Suppressor macrophage treated with lipopolysaccharide for 4 hours (primary cell): ENCODE measurements at regions not wholly inside any gene's neighbourhood (a gene's known extent, or its start where the extent isn't known, plus 50 kb on each side); places are given as distances from the start of the nearest gene placed in this dataset.

Experiments used
- DNase-seq: peaks from one replicate; pipeline ENCODE4 v3.0.0-alpha.2; 2020

DNA sequence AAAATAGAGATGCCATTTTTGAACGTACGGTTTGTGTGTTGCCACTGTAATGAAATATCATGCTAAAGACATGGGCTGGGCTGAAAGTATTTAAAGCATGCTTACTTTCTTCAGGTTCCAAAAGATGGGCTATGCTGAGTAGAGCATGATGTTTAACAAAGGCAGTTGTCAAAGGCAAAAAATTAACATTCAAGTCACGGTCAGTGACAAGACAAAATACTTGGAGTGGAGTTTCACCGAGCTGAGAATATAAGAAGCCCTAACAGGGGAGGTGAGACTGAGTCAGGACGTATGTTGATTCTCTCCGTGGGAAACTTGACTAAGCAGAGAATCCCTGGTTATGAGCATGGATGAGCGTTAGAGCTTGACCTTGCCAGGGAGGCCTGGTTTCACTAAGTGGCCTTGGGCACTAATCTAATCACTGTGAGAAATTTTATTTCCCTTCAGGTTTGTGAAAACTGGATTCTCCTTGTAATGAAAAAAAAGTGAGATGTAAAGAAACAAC lies 218.2 kb upstream of the ADAMTS9 start:
- DNase-seq, result no peak

- DNase-seq, result no peak
Measured at GRCh38 chr3:64903006-64903405, 215.2 kb upstream of the ADAMTS9 start.

DNA sequence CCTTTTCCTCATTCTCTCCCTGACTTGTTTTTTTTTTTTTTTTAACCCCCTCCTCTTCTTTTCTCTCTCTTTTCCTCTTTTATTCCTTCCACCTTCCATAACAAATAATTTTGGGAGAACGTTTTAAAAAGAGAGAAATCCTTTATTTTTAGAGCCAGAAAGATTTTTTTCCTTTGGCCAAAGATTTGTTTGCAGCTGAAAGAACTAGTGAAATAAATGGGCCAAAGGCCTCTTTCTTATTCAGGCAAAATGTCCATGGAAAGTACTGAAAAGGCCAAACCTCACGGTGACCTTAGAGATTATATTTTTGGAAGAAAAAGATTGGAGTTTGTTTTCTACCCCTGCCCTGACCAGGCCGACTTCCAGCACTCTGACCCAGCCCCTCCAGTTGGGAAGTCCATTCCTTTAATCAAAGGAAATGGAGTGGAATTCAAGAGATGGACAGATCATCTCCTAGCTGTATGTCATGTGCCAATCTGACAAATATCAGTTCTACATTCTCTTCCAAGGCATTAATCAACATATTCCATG lies 214.3 kb upstream of the ADAMTS9 start:
- DNase-seq, result no peak

DNA sequence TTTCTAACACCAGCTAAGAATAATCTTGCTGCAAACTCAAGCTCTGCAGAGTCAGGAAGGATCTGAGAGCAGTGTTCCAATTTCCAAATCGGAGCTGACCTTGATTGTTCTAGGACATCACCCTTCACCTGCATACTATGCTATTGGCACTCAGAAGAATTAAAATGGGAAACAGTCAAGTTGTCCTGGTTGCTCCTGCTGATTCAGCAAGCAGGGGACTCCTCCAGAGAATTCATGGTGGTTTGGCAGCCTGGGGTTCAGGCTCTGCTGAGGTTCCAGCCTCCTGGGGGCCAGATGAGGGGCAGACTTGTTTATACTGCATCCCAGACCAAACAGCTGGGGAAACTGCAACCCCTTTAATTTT lies 213.7 kb upstream of the ADAMTS9 start:
- no peak for DNase-seq

GRCh38 chr3:64900617-64901521 lies 213.1 kb upstream of the ADAMTS9 start:
- DNase-seq, result no peak

DNA sequence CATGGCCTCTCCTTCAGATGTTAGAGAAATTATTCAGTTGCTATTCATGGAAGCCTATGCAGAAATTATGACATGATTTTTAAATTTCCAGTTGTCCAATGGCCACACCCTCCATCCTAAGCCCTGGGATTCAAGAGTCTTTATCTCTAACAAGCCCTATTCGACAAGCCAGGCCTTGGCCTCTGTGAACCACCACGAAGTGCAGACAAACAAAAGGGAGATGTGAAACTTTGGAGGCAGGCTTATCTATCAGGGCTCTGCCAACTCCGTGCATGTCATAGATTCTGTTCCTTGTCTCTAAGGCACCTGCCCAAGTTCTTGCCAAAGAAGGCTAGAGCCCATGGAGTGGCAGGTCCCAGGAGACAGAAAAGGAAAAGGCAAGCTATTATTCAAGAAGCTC lies 212.4 kb upstream of the ADAMTS9 start:
- DNase-seq, result no peak

- no peak for DNase-seq
Measured at GRCh38 chr3:64898941-64899340, 211.1 kb upstream of the ADAMTS9 start.

DNA sequence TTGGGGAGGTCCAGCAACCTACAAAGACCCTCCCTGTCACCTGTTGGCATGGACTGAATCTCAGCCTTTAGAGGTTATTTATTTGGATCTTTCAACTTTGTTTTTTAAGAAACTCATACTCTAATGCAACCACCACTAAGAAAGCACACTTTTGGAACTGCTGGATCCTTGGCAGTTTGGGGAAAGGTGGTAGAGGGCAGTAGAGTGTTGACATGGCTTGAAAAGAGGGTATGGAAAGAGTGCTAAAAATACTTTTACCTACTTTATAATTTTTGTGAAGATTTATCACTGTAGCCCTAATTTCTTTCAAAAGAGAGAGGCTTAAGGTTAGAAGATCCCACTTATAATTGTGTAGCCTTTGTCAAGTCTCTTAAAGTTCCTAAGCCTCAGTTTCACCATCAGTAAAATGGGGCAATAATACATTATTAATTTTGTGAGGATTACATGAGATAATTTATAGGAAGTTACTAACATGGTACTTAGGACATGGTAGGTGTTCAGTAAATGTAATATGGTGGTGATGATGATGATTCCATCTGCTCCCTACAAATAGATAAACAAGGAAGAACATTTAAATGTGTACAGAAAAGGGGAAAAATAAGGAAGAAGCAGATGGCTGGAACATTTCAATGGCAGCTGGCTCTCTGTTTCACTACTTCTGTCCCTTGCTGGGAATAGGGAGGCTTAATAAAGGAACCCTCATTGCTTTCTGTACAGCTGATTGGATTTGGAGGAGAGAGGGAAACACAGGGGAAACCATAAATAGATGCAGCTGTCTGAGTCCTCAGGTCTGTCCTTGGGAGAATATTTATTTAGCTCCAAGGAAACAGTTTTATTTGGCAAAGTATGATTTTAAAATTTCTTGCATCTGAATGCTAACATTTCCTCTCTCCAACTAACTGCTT lies 208.4 kb upstream of the ADAMTS9 start:
- no peak for DNase-seq

DNA sequence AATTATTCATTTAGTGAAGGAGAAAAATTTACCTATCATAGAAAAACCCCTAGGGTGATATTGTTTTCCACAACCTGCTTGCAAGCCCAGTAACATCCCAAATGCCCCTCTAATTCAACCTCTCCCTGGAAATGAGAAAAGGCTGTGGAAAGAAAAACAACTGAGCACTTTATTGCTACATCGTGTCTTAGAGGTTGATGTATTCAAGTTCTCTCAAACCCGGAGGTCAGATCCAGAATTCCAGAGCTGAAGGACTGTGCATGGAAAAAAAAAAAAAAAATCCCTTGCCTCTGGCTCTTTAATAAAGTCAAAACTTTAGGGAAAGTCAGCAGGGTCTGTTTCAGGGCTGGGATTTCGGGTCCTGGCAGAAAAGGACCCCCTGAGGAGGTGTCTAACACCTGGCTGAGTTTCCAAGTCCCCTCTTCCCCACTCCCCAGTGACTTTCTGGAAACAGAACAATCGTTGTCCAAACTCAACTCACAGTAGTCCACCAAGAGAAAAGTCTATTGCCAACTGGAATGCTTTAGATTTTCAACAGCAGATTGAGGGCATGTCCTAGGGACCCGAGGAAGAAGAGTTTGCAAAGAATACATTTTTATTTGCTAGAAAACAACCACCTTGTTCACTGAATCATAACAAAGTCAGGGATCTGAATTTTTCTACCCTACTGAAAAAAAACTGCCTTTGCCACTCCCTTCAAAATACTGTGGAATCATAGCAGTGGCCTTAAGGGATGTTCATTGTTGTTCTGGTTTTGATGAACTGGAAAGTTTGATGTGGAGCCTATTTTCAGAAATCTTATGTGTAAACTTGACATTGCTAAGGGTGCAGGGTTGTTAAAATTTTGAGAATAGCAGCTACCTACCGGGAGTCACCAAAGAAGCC lies 207.5 kb upstream of the ADAMTS9 start:
- DNase-seq, result no peak

DNA sequence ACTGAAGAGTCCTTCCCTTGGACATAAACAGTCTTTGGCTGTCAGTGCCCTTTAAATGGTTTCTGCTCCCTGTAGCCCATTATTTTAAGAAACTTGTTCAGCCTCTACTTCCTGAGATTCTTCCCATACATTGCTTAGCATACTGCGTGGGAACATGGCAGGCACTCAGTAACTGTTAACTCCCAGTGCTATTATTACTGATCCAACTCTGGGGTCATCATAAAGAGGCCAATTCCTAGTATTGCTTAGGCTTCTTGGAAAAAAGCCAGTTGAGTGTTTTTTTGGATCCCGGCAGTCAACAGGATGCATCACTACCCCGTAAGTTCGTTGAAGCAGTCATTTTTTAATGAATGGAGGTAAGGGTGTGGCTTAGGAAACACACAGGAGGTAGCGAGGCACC lies 206.2 kb upstream of the ADAMTS9 start:
- no peak for DNase-seq

- DNase-seq, result no peak
Measured at GRCh38 chr3:64892671-64893309, 205.0 kb upstream of the ADAMTS9 start.

- no peak for DNase-seq
Measured at GRCh38 chr3:64891021-64891420, 203.2 kb upstream of the ADAMTS9 start.

GRCh38 chr3:64890466-64890865 lies 202.7 kb upstream of the ADAMTS9 start:
- no peak for DNase-seq

DNA sequence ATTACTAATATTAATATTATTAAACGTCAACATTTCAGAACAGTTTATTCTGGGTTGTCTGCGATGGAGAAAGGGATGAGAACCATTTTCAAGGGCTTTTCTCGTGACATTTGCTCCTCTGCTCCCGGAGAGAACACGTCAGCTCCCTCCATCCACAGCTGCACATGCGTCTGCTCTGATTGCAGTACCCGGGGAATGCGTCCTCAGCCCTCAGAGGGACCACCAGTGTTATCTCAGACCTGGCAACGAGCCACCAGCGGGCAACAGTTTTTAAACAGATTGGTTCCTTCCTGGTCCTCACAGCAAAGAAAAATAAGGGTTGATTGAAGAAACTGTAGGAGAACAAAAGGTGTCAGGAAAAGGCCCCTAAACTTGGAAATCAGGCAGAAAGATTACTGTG lies 202.2 kb upstream of the ADAMTS9 start:
- no peak for DNase-seq

GRCh38 chr3:64888840-64889392 lies 201.1 kb upstream of the ADAMTS9 start:
- no peak for DNase-seq

DNA sequence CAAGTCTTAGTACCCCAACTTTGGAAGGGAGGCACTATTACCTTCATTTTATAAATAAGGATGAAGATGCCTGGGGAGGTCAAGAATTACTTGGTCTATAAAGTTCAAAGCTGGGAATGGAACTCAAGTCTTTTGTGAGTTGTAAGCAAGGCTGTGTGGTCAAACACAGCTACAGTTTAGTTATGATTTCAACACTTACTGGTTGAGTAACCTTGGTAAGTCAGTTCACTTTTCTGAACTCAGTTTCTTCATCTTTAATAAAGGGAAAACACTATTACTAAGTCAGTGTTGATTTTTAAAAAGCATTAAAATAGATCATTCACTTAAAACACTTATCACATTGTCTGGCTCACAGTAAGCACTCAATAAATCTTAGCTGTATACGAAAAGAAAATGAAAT lies 200.4 kb upstream of the ADAMTS9 start:
- DNase-seq, result no peak

- DNase-seq, result no peak
Measured at GRCh38 chr3:64885055-64885454, 197.3 kb upstream of the ADAMTS9 start.

DNA sequence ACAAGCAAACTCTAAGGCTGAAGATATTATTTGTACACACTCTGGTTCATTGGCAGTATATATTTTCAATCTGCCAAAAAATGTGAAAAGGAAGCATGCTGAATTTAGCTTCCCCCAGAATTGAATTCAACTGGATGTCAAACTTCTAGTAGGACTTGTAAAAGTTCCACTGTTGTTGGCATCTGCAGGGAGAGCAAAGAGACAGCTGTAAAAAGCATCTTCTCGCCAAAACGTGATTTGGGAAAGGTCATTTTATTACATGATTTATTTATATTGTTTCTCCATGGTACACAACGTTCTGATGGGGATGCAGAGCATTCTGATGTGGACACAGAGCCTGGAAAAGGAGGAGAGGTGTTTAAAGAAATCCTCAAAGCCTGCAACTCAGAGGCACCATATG lies 196.7 kb upstream of the ADAMTS9 start:
- no peak for DNase-seq

DNA sequence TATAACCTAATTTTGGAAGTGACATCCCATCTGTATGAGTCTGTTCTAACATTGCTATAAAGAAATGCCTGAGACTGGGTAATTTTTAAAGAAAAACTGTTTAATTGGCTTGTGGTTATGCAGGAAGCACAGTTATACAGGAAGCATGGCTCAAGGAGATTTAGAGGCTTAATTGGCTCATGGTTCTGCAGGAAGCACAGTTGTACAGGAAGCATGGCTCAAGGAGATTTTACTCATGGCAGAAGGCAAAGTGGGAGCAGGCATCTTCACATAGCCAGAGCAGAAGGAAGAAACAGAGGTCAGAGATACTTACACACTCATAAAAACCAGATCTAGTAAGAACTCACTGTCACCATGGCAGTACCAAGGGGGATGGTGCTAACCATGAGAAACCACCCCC lies 193.1 kb upstream of the ADAMTS9 start:
- DNase-seq, result no peak

GRCh38 chr3:64878362-64878761 lies 190.6 kb upstream of the ADAMTS9 start:
- no peak for DNase-seq

GRCh38 chr3:64873400-64873799 lies 185.6 kb upstream of the ADAMTS9 start:
- no peak for DNase-seq

DNA sequence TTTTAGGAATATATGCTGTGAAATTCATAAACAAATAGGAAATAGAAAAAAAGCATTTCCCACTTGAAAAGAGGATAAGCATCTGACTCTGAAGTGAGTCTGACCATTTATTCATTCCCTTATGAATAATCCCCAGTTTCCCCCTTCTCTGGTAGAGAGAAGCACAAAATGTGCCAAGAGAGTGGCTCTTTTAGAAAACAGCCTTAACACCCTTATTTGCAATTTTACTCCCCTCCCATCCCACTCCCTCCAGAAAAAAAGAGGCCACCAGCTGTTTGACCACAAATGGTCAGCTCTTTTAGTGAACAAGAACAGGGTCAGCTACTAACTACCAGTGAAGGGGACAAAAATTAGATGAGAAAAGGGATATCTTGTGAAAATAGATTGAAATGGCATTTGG lies 184.5 kb upstream of the ADAMTS9 start:
- DNase-seq, result no peak
